A549 (cell line): ENCODE measurements at regions not wholly inside any gene's neighbourhood (a gene's known extent, or its start where the extent isn't known, plus 50 kb on each side); places are given as distances from the start of the nearest gene placed in this dataset.

Source experiments
- ATAC-seq, 2 experiments: fragments of 200-7000 bp in 1 of 2; fragments of >200 bp in 1 of 2; cut with Nextera tagmentation in 1 of 2; cut with Tn5 transposase in 1 of 2; 3 replicates each; pipeline versions ENCODE4 v1.8.0 to v1.9.1; 2018 to 2020; ENCODE audit warnings: mild to moderate bottlenecking in 1 of 2, moderate library complexity in 1 of 2
- CTCF ChIA-PET: fragments of 300-600 bp; sonication (Branson Sonifier 250); formaldehyde crosslinking; extraction: SDS; loops from one replicate; lab custom pipeline; 2021; ENCODE audit warnings: antibody characterized with exemption, inconsistent platforms; lab: Yijun Ruan, JAX
- POLR2A ChIA-PET: fragments of 350-600 bp; formaldehyde crosslinking; extraction: SDS; loops from one replicate; lab custom pipeline; 2021; ENCODE audit warnings: antibody characterized with exemption, inconsistent platforms; lab: Yijun Ruan, JAX
- DNase-seq, 2 experiments: peaks; one replicate each; pipeline versions ENCODE4 v3.0.0 to v3.0.0-alpha.2; 2011 to 2016; ENCODE audit warnings: low read depth in 1 of 2, low spot score in 1 of 2
- FAIRE-seq: peaks from 2 replicates; lab custom pipeline; 2011; peaks lifted over from hg19 to GRCh38; lab: Jason Lieb, UNC
- H3K27ac ChIP-seq, 2 experiments: fragments of >200 bp; sonication (Bioruptor Twin); formaldehyde crosslinking; 3 replicates each; pipeline ENCODE4 v1.5.1; 2016 to 2017
- H3K4me1 ChIP-seq: fragments of >200 bp; sonication (Bioruptor Twin); formaldehyde crosslinking; 3 replicates; pipeline ENCODE4 v1.6.1; 2016
- H3K4me2 ChIP-seq: fragments of >200 bp; sonication (Bioruptor Twin); formaldehyde crosslinking; 3 replicates; pipeline ENCODE4 v1.6.1; 2016
- H3K4me3 ChIP-seq: fragments of >200 bp; sonication (Bioruptor Twin); formaldehyde crosslinking; 3 replicates; pipeline ENCODE4 v1.5.1; 2016
- H3K9me3 ChIP-seq: fragments of >200 bp; sonication (Bioruptor Twin); formaldehyde crosslinking; 3 replicates; pipeline ENCODE4 v1.6.1; 2016
- BCL3 ChIP-seq: fragments of >200 bp; sonication (Bioruptor Twin); formaldehyde crosslinking; IDR thresholded peaks from 3 replicates; pipeline ENCODE4 v1.6.1; 2016
- BHLHE40 ChIP-seq: IDR thresholded peaks from 2 replicates; pipeline ENCODE4 v1.6.1; 2012; ENCODE audit warnings: low read depth, low read length, inconsistent platforms
- CBX8 ChIP-seq: fragments of 200-600 bp; sonication (generic); IDR thresholded peaks from 2 replicates; pipeline ENCODE4 v1.6.1; 2016
- CEBPB ChIP-seq, 2 experiments: fragments of >200 bp in 1 of 2; sonication (Bioruptor Twin) in 1 of 2; formaldehyde crosslinking in 1 of 2; IDR thresholded peaks; 2 replicates each; pipeline ENCODE4 v1.6.1; 2012 to 2016
- CHD4 ChIP-seq: fragments of 200-600 bp; sonication (generic); IDR thresholded peaks from 2 replicates; pipeline ENCODE4 v1.6.1; 2016; ENCODE audit warnings: antibody characterized with exemption, mild to moderate bottlenecking, borderline replicate concordance
- E2F6 ChIP-seq: IDR thresholded peaks from 2 replicates; pipeline ENCODE4 v1.6.1; 2012; ENCODE audit warnings: low read depth, borderline replicate concordance
- ESRRA ChIP-seq: fragments of 150-350 bp; IDR thresholded peaks from 2 replicates; pipeline ENCODE4 v1.6.1; 2014; ENCODE audit warnings: mild to moderate bottlenecking, low read length, borderline replicate concordance
- FOSB ChIP-seq: fragments of 250-450 bp; sonication (Bioruptor Pico); IDR thresholded peaks from 2 replicates; pipeline ENCODE4 v1.5.0; 2020; ENCODE audit warnings: mild to moderate bottlenecking, moderate library complexity
- HDAC2 ChIP-seq: fragments of 200-600 bp; sonication (generic); IDR thresholded peaks from 2 replicates; pipeline ENCODE4 v1.6.1; 2016
- HEYL ChIP-seq: fragments of 250-450 bp; sonication (Bioruptor Pico); IDR thresholded peaks from 2 replicates; pipeline ENCODE4 v1.8.0; 2021; ENCODE audit warnings: mild to moderate bottlenecking, moderate library complexity
- HOXA7 ChIP-seq: fragments of 250-450 bp; sonication (Bioruptor Pico); IDR thresholded peaks from 2 replicates; pipeline ENCODE4 v1.5.0; 2020; ENCODE audit warnings: mild to moderate bottlenecking, moderate library complexity
- HOXB13 ChIP-seq: fragments of 250-450 bp; sonication (Bioruptor Pico); IDR thresholded peaks from 2 replicates; pipeline ENCODE4 v1.5.0; 2020; ENCODE audit warnings: low read depth, mild to moderate bottlenecking, moderate library complexity
- JUNB ChIP-seq: fragments of >200 bp; sonication (Bioruptor Twin); formaldehyde crosslinking; IDR thresholded peaks from 2 replicates; pipeline ENCODE4 v1.6.1; 2016
- KDM5A ChIP-seq: fragments of 200-600 bp; sonication (generic); IDR thresholded peaks from 2 replicates; pipeline ENCODE4 v1.6.1; 2016; ENCODE audit warnings: antibody characterized with exemption, mild to moderate bottlenecking
- MYC ChIP-seq: IDR thresholded peaks from 2 replicates; pipeline ENCODE4 v1.6.1; 2012; ENCODE audit warnings: mild to moderate bottlenecking, inconsistent platforms, low read length, improper control_type of control experiment, borderline replicate concordance
- NFE2L2 ChIP-seq: fragments of 150-350 bp; conservative IDR thresholded peaks from 2 replicates; pipeline ENCODE4 v1.6.1; 2014; ENCODE audit warnings: low read length
- PBX3 ChIP-seq: IDR thresholded peaks from 2 replicates; pipeline ENCODE4 v1.6.1; 2012
- RAD21 ChIP-seq, 2 experiments: fragments of >200 bp in 1 of 2; sonication (Bioruptor Twin) in 1 of 2; formaldehyde crosslinking in 1 of 2; IDR thresholded peaks in 1 of 2; conservative IDR thresholded peaks in 1 of 2; 2 replicates in 1 of 2; 3 replicates in 1 of 2; pipeline ENCODE4 v1.6.1; 2012 to 2018; ENCODE audit warnings: inconsistent platforms in 1 of 2
- RARB ChIP-seq: fragments of 250-450 bp; sonication (Bioruptor Pico); IDR thresholded peaks from 2 replicates; pipeline ENCODE4 v1.8.0; 2021; ENCODE audit warnings: mild to moderate bottlenecking, moderate library complexity
- RCOR1 ChIP-seq: fragments of 150-350 bp; IDR thresholded peaks from 2 replicates; pipeline ENCODE4 v1.6.1; 2014; ENCODE audit warnings: antibody characterized with exemption, low read length, low read depth
- TP53 ChIP-seq: fragments of 250-450 bp; sonication (Bioruptor Pico); IDR thresholded peaks from 2 replicates; pipeline ENCODE4 v1.5.0; 2021; ENCODE audit warnings: mild to moderate bottlenecking, moderate library complexity
- WGBS: methylation state at CpG from one replicate; pipeline ENCODE4 v1.1.6; 2017; ENCODE audit errors: missing lambda C conversion rate; 5-methylcytosine and 5-hydroxymethylcytosine counted together
- TF ChIP-seq, protein P1 (sequence below): fragments of >200 bp; sonication (Bioruptor Twin); formaldehyde crosslinking; IDR thresholded peaks from 3 replicates; pipeline ENCODE4 v1.5.1; 2016

DNA sequence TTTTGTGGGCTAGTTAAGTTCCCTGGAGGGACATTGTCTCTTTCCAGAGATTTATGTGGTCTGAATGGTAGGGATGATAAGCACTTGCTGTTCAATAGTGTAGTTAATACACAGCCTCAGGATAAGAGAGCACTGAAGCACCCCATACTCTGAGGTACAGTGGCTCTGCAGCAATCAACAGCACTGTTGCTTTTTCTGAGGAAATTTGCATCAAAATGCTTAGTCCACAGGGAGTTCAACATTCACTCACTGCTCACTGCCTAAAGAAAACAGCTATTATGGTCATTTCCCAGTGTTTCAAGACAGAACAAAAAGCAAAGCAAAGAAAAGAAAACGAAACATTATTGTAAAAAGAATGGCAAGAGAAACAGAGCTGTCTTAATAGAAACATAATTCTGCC is 441.9 kb downstream of the PLOD2 start:
- DNase-seq (no peak), FAIRE-seq (no peak), ATAC-seq (no peak)
- no peak for TF ChIP-seq HOXA7
- TF ChIP-seq RCOR1, result no peak
- no peak for TF ChIP-seq BHLHE40
- TF ChIP-seq HDAC2, result no peak
- TF ChIP-seq KDM5A, result no peak
- TF ChIP-seq CHD4, result no peak
- no peak for TF ChIP-seq HOXB13 (CRISPR knock-in tag)
- TF ChIP-seq NFE2L2, result no peak
- no peak for TF ChIP-seq HEYL (CRISPR knock-in tag)
- no peak for TF ChIP-seq ESRRA
- TF ChIP-seq CEBPB (IDR thresholded peaks at IDR 0.05), result no peak
- Histone ChIP-seq H3K4me1 (no peaks in the 10 kb centered on the region), H3K9me3 (no peaks in the 10 kb centered on the region), H3K4me2 (no peak overlapping the region), H3K4me3 (no peak overlapping the region), H3K27ac (no peak overlapping the region)
- 11% methylated on average over 1 of the region's 1 CpG for WGBS
- CTCF ChIA-PET, result no interaction called here
- POLR2A ChIA-PET, result no interaction called here

GRCh38 chr3:145721273-145721805 is 439.6 kb downstream of the PLOD2 start:
- FAIRE-seq (no peak), DNase-seq (no peak), ATAC-seq (no peak)
- Histone ChIP-seq H3K4me1 (no peaks in the 10 kb centered on the region), H3K4me2 (no peak overlapping the region), H3K9me3 (no peaks in the 10 kb centered on the region), H3K27ac (no peak overlapping the region), H3K4me3 (no peak overlapping the region)
- CTCF ChIA-PET, result no interaction called here
- POLR2A ChIA-PET, result no interaction called here
- TF ChIP-seq HOXB13 (CRISPR knock-in tag), result no peak
- TF ChIP-seq CBX8, result no peak
- no peak for TF ChIP-seq E2F6
- TF ChIP-seq MYC, result no peak
- TF ChIP-seq BCL3, result no peak
- no peak for TF ChIP-seq RARB (CRISPR knock-in tag)
- TF ChIP-seq CEBPB (IDR thresholded peaks at IDR 0.05), result no peak
- no peak for TF ChIP-seq RAD21 (conservative IDR thresholded peaks at IDR 0.05 in 1 of 2, IDR thresholded peaks at IDR 0.05 in 1 of 2)
- no peak for TF ChIP-seq RCOR1
- TF ChIP-seq NFE2L2, result no peak
- no peak for TF ChIP-seq JUNB
- TF ChIP-seq PBX3, result no peak
- TF ChIP-seq, protein P1, sequence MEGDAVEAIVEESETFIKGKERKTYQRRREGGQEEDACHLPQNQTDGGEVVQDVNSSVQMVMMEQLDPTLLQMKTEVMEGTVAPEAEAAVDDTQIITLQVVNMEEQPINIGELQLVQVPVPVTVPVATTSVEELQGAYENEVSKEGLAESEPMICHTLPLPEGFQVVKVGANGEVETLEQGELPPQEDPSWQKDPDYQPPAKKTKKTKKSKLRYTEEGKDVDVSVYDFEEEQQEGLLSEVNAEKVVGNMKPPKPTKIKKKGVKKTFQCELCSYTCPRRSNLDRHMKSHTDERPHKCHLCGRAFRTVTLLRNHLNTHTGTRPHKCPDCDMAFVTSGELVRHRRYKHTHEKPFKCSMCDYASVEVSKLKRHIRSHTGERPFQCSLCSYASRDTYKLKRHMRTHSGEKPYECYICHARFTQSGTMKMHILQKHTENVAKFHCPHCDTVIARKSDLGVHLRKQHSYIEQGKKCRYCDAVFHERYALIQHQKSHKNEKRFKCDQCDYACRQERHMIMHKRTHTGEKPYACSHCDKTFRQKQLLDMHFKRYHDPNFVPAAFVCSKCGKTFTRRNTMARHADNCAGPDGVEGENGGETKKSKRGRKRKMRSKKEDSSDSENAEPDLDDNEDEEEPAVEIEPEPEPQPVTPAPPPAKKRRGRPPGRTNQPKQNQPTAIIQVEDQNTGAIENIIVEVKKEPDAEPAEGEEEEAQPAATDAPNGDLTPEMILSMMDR, result no peak
- no peak for TF ChIP-seq TP53
- no peak for TF ChIP-seq FOSB (CRISPR knock-in tag)
- 36% methylated on average over 3 of the region's 3 CpGs for WGBS
